K562 (cell line): ENCODE measurements at regions not wholly inside any gene's neighbourhood (a gene's known extent, or its start where the extent isn't known, plus 50 kb on each side); places are given as distances from the start of the nearest gene placed in this dataset.

Experiments
- ATAC-seq: fragments of 200-7000 bp; cut with Tn5 transposase; 3 replicates; pipeline ENCODE4 v1.9.1; 2020; ENCODE audit warnings: moderate library complexity
- BruUV-seq: library from RNA; stranded (reverse); fragments of 400-500 nt; replicated peaks from 2 replicates; lab custom pipeline; 2021; lab: Mats Ljungman, UMichigan
- CTCF ChIA-PET: fragments of 300-600 bp; formaldehyde crosslinking; extraction: SDS; loops from one replicate; lab custom pipeline; 2021; ENCODE audit warnings: low intra/inter-chr PET ratio; lab: Yijun Ruan, JAX
- POLR2A ChIA-PET: fragments of 300-600, 350-650 bp; sonication (Branson Sonifier 250); formaldehyde crosslinking; extraction: SDS; loops from one replicate; lab custom pipeline; 2021; ENCODE audit warnings: antibody characterized with exemption, inconsistent platforms; lab: Yijun Ruan, JAX
- DNase-seq, 4 experiments: peaks; one replicate each; pipeline versions ENCODE4 v3.0.0 to v3.0.0-alpha.2; 2011 to 2018; ENCODE audit warnings: low spot score in 3 of 4, mixed read lengths in 3 of 4; ENCODE audit errors: extremely low read depth in 1 of 4
- FAIRE-seq: peaks from 2 replicates; lab custom pipeline; 2011; peaks lifted over from hg19 to GRCh38; lab: Jason Lieb, UNC
- H2AFZ ChIP-seq: 2 replicates; pipeline ENCODE4 v1.6.0; 2011; ENCODE audit warnings: low read depth, low read length, control low read depth, inconsistent platforms
- H3K27ac ChIP-seq: fragments of 200-600 bp; 3 replicates; pipeline ENCODE4 v1.8.0; 2011; ENCODE audit warnings: low read depth, mild to moderate bottlenecking, control low read depth, inconsistent platforms, low read length, moderate library complexity, mixed read lengths; ENCODE audit errors: extremely low read depth
- H3K27me3 ChIP-seq, 2 experiments: fragments of 300-600 bp in 1 of 2; 2 replicates in 1 of 2; 3 replicates in 1 of 2; pipeline versions ENCODE4 v1.6.0 to v1.8.0; 2011; ENCODE audit warnings: inconsistent platforms in 2 of 2, low read length in 2 of 2, mild to moderate bottlenecking in 1 of 2, mixed read lengths in 1 of 2, moderate library complexity in 1 of 2; ENCODE audit not compliant: control insufficient read depth in 2 of 2, insufficient read depth in 2 of 2
- H3K36me3 ChIP-seq: fragments of 300-600 bp; 3 replicates; pipeline ENCODE4 v1.8.0; 2011; ENCODE audit warnings: mild to moderate bottlenecking, low read length, inconsistent platforms; ENCODE audit not compliant: control insufficient read depth, insufficient read depth
- H3K4me1 ChIP-seq, 2 experiments: fragments of 200-600 bp in 1 of 2; replicated peaks in 1 of 2; 2 replicates in 1 of 2; 3 replicates in 1 of 2; pipeline versions ENCODE4 v1.5.1 to v1.8.0; 2011; ENCODE audit warnings: inconsistent platforms in 2 of 2, low read length in 2 of 2, mild to moderate bottlenecking in 1 of 2, mixed read lengths in 1 of 2, moderate library complexity in 1 of 2; ENCODE audit not compliant: control insufficient read depth in 2 of 2, insufficient read depth in 2 of 2
- H3K4me2 ChIP-seq: 2 replicates; pipeline ENCODE4 v1.6.1; 2011; ENCODE audit warnings: low read length, control low read depth, inconsistent platforms, mixed read lengths; ENCODE audit not compliant: insufficient read depth
- H3K4me3 ChIP-seq: fragments of 200-600 bp; sonication (generic), shearing (Covaris generic); 2 replicates; pipeline ENCODE4 v1.5.1; 2016; ENCODE audit warnings: control low read depth, inconsistent platforms
- H3K79me2 ChIP-seq: fragments of 200-600 bp; 3 replicates; pipeline ENCODE4 v1.8.0; 2011; ENCODE audit warnings: low read length, inconsistent platforms; ENCODE audit not compliant: control insufficient read depth, insufficient read depth
- H3K9ac ChIP-seq, 2 experiments: 2 replicates each; pipeline versions ENCODE4 v1.6.0 to v1.6.1; 2011; ENCODE audit warnings: low read depth in 2 of 2, low read length in 2 of 2, control low read depth in 1 of 2, inconsistent platforms in 1 of 2, mild to moderate bottlenecking in 1 of 2, mixed read lengths in 1 of 2; ENCODE audit not compliant: insufficient read depth in 1 of 2
- H3K9me1 ChIP-seq: one replicate; pipeline ENCODE4 v1.6.0; 2011; ENCODE audit warnings: inconsistent platforms, mild to moderate bottlenecking, low read length, moderate library complexity; ENCODE audit not compliant: control insufficient read depth, insufficient read depth
- H3K9me3 ChIP-seq: replicated peaks from 2 replicates; pipeline ENCODE4 v1.5.1; 2011; ENCODE audit warnings: low read depth, low read length, inconsistent platforms; ENCODE audit not compliant: control insufficient read depth, insufficient read depth
- H4K20me1 ChIP-seq: replicated peaks from 2 replicates; pipeline ENCODE4 v1.6.1; 2011; ENCODE audit warnings: low read length, inconsistent platforms, mixed read lengths; ENCODE audit not compliant: control insufficient read depth, insufficient read depth
- CAMTA2 ChIP-seq: fragments of 250-450 bp; sonication (Bioruptor Pico); conservative IDR thresholded peaks from 2 replicates; pipeline ENCODE4 v1.5.1; 2022
- CEBPB ChIP-seq: fragments of 450-650 bp; IDR thresholded peaks from 2 replicates; pipeline ENCODE4 v1.6.1; 2016; ENCODE audit warnings: missing genetic modification characterization, missing compliant biosample characterization
- GTF2E2 ChIP-seq: fragments of 200-800 bp; sonication (Bioruptor generic); IDR thresholded peaks from 2 replicates; pipeline ENCODE4 v1.6.1; 2016; ENCODE audit warnings: missing genetic modification characterization, missing compliant biosample characterization
- NFATC3 ChIP-seq: fragments of 450-650 bp; IDR thresholded peaks from 2 replicates; pipeline ENCODE4 v1.6.1; 2017; ENCODE audit warnings: mild to moderate bottlenecking
- PHTF2 ChIP-seq: fragments of 250-450 bp; sonication (Bioruptor Pico); IDR thresholded peaks from 2 replicates; pipeline ENCODE4 v1.5.0; 2021; ENCODE audit warnings: mild to moderate bottlenecking
- PML ChIP-seq: IDR thresholded peaks from 2 replicates; pipeline ENCODE4 v1.6.1; 2012; ENCODE audit warnings: low read length, inconsistent platforms
- PTBP1 ChIP-seq: fragments of 200-400 bp; formaldehyde crosslinking; IDR thresholded peaks from 2 replicates; pipeline ENCODE4 v1.6.1; 2017; ENCODE audit warnings: low read depth, low read length
- PTTG1 ChIP-seq: fragments of 450-650 bp; IDR thresholded peaks from 2 replicates; pipeline ENCODE4 v1.6.1; 2016; ENCODE audit warnings: low read depth, mild to moderate bottlenecking, missing genetic modification characterization, missing compliant biosample characterization
- RBM25 ChIP-seq: fragments of 200-400 bp; formaldehyde crosslinking; IDR thresholded peaks from 2 replicates; pipeline ENCODE4 v1.6.1; 2018; ENCODE audit warnings: low read length, low read depth, moderate library complexity; ENCODE audit not compliant: severe bottlenecking
- SAFB ChIP-seq: fragments of 200-400 bp; formaldehyde crosslinking; IDR thresholded peaks from 2 replicates; pipeline ENCODE4 v1.6.1; 2017; ENCODE audit warnings: low read depth, low read length, borderline replicate concordance
- STAT5B ChIP-seq: fragments of 250-450 bp; sonication (Bioruptor Pico); IDR thresholded peaks from 2 replicates; pipeline ENCODE4 v1.8.0; 2021; ENCODE audit warnings: mild to moderate bottlenecking, inconsistent platforms
- TAF9B ChIP-seq: fragments of 450-650 bp; IDR thresholded peaks from 2 replicates; pipeline ENCODE4 v1.6.1; 2018; ENCODE audit warnings: mild to moderate bottlenecking; ENCODE audit not compliant: partially characterized antibody
- ZNF140 ChIP-seq: fragments of 250-450 bp; sonication (Bioruptor Pico); IDR thresholded peaks from 2 replicates; pipeline ENCODE4 v1.8.0; 2021; ENCODE audit warnings: moderate library complexity, mild to moderate bottlenecking, inconsistent platforms
- ZNF274 ChIP-seq: IDR thresholded peaks from 2 replicates; pipeline ENCODE4 v1.6.1; 2011; ENCODE audit warnings: low read depth, mild to moderate bottlenecking, low read length, moderate library complexity, borderline replicate concordance
- ZNF551 ChIP-seq: fragments of 250-450 bp; sonication (Bioruptor Pico); IDR thresholded peaks from 2 replicates; pipeline ENCODE4 v1.5.0; 2021; ENCODE audit warnings: mild to moderate bottlenecking, moderate library complexity
- ZNF57 ChIP-seq: fragments of 450-650 bp; formaldehyde crosslinking; IDR thresholded peaks from 2 replicates; pipeline ENCODE4 v1.4.0; 2020; ENCODE audit warnings: mild to moderate bottlenecking, moderate library complexity
- WGBS: fragments of 100-300 bp; shearing (Covaris generic); methylation state at CpG from one replicate; pipeline ENCODE4 v1.1.6; 2016; ENCODE audit warnings: low coverage, mixed read lengths; ENCODE audit not compliant: insufficient coverage; ENCODE audit errors: missing lambda C conversion rate; 5-methylcytosine and 5-hydroxymethylcytosine counted together
- in situ Hi-C: fragments of 300-500 bp; cut with MboI; formaldehyde crosslinking; loops from 4 replicates; pipeline ENCODE4 v1.15.0; 2018; ENCODE audit warnings: inconsistent platforms, mixed read lengths
- intact Hi-C: fragments of 100-400 bp; cut with micrococcal nuclease; formaldehyde crosslinking; loops from 2 replicates; pipeline ENCODE4 v1.14.2; 2022
- TF ChIP-seq, protein P1 (sequence below): fragments of 250-450 bp; sonication (Bioruptor Pico); IDR thresholded peaks from 2 replicates; pipeline ENCODE4 v1.8.0; 2022; ENCODE audit warnings: moderate library complexity, mild to moderate bottlenecking, inconsistent platforms
- TF ChIP-seq, protein P2 (sequence below): fragments of 450-650 bp; IDR thresholded peaks from 2 replicates; pipeline ENCODE4 v1.6.1; 2014; ENCODE audit warnings: low read depth, mild to moderate bottlenecking, moderate library complexity, borderline replicate concordance
- TF ChIP-seq, protein P3 (sequence below): fragments of 250-450 bp; sonication (Bioruptor Pico); IDR thresholded peaks from 2 replicates; pipeline ENCODE4 v1.4.0; 2020; ENCODE audit warnings: mild to moderate bottlenecking, moderate library complexity, borderline replicate concordance
- TF ChIP-seq, protein P4 (sequence below): fragments of 450-650 bp; formaldehyde crosslinking; IDR thresholded peaks from 2 replicates; pipeline ENCODE4 v1.4.0; 2020; ENCODE audit warnings: mild to moderate bottlenecking

DNA sequence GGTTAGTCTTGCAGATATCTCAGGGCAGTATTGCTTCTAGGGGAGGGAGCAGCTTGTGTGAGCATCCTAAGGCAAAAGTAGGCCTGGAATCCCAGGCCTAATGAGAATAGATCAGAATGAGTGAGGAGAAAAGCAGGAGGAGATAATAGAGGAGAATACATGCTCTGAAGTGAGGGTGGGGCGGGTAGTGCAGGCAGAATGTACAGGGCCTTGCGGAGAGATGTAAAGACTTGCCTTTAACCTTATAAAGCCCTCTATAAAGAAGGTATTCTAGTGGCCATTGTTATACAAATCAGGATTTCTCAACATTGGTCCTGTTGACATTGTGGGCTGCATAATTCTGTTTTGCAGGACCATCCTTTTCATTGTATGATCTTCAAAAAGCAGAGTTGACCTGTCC lies 855.3 kb downstream of the PCDH7 start:
- H3K27me3 ChIP-seq, result no peaks in the 10 kb centered on the region
- H3K4me3 ChIP-seq, result no peak overlapping the region
- no peak overlapping the region for H3K27ac ChIP-seq
- no peaks in the 10 kb centered on the region for H3K79me2 ChIP-seq
- no peak for TF ChIP-seq PML
- no peak for TF ChIP-seq PTBP1
- TF ChIP-seq STAT5B (CRISPR knock-in tag), result no peak
- TF ChIP-seq, protein P1, sequence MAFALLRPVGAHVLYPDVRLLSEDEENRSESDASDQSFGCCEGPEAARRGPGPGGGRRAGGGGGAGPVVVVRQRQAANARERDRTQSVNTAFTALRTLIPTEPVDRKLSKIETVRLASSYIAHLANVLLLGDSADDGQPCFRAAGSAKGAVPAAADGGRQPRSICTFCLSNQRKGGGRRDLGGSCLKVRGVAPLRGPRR (CRISPR knock-in tag), result no peak
- no peak for TF ChIP-seq TAF9B
- TF ChIP-seq ZNF274, result no peak
- no peak for TF ChIP-seq CAMTA2 (CRISPR knock-in tag)
- no peak for TF ChIP-seq GTF2E2 (tag)
- no peak for TF ChIP-seq CEBPB
- no peak for TF ChIP-seq ZNF140 (CRISPR knock-in tag)
- TF ChIP-seq SAFB, result no peak
- TF ChIP-seq ZNF57, result no peak
- no peak for TF ChIP-seq NFATC3
- no peak for TF ChIP-seq PTTG1 (tag)
- no peak for TF ChIP-seq ZNF551 (CRISPR knock-in tag)
- no peak for TF ChIP-seq PHTF2 (CRISPR knock-in tag)
- TF ChIP-seq, protein P2, sequence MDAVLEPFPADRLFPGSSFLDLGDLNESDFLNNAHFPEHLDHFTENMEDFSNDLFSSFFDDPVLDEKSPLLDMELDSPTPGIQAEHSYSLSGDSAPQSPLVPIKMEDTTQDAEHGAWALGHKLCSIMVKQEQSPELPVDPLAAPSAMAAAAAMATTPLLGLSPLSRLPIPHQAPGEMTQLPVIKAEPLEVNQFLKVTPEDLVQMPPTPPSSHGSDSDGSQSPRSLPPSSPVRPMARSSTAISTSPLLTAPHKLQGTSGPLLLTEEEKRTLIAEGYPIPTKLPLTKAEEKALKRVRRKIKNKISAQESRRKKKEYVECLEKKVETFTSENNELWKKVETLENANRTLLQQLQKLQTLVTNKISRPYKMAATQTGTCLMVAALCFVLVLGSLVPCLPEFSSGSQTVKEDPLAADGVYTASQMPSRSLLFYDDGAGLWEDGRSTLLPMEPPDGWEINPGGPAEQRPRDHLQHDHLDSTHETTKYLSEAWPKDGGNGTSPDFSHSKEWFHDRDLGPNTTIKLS, result no peak
- no peak for TF ChIP-seq RBM25
- TF ChIP-seq, protein P3, sequence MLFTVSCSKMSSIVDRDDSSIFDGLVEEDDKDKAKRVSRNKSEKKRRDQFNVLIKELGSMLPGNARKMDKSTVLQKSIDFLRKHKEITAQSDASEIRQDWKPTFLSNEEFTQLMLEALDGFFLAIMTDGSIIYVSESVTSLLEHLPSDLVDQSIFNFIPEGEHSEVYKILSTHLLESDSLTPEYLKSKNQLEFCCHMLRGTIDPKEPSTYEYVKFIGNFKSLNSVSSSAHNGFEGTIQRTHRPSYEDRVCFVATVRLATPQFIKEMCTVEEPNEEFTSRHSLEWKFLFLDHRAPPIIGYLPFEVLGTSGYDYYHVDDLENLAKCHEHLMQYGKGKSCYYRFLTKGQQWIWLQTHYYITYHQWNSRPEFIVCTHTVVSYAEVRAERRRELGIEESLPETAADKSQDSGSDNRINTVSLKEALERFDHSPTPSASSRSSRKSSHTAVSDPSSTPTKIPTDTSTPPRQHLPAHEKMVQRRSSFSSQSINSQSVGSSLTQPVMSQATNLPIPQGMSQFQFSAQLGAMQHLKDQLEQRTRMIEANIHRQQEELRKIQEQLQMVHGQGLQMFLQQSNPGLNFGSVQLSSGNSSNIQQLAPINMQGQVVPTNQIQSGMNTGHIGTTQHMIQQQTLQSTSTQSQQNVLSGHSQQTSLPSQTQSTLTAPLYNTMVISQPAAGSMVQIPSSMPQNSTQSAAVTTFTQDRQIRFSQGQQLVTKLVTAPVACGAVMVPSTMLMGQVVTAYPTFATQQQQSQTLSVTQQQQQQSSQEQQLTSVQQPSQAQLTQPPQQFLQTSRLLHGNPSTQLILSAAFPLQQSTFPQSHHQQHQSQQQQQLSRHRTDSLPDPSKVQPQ, result no peak
- TF ChIP-seq, protein P4, sequence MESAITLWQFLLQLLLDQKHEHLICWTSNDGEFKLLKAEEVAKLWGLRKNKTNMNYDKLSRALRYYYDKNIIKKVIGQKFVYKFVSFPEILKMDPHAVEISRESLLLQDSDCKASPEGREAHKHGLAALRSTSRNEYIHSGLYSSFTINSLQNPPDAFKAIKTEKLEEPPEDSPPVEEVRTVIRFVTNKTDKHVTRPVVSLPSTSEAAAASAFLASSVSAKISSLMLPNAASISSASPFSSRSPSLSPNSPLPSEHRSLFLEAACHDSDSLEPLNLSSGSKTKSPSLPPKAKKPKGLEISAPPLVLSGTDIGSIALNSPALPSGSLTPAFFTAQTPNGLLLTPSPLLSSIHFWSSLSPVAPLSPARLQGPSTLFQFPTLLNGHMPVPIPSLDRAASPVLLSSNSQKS (CRISPR knock-in tag), result no peak
- no peaks in the 10 kb centered on the region for H3K36me3 ChIP-seq
- WGBS, result 0% methylated on average over 2 of the region's 2 CpGs
- no TSS peak for BruUV-seq
- no peaks in the 10 kb centered on the region for H3K9me1 ChIP-seq
- intact Hi-C loops (no loop called here), in situ Hi-C loops (no loop called here)
- FAIRE-seq, result no peak
- DNase-seq, result no peak
- H3K9me3 ChIP-seq, result no peaks in the 10 kb centered on the region
- H4K20me1 ChIP-seq, result no peaks in the 10 kb centered on the region
- H3K4me1 ChIP-seq, result no peaks in the 10 kb centered on the region
- no peak overlapping the region for H2AFZ ChIP-seq
- H3K4me2 ChIP-seq, result no peak overlapping the region
- no peak overlapping the region for H3K9ac ChIP-seq
- ChIA-PET POLR2A (no interaction called here), CTCF (no interaction called here)
- no peak for ATAC-seq
